DND-41 (cell line): ENCODE measurements at regions not wholly inside any gene's neighbourhood (a gene's known extent, or its start where the extent isn't known, plus 50 kb on each side); places are given as distances from the start of the nearest gene placed in this dataset.

Experiments used
- ATAC-seq: fragments of 200-7000 bp; cut with Tn5 transposase; 3 replicates; pipeline ENCODE4 v1.9.1; 2021; ENCODE audit warnings: low read depth; ENCODE audit not compliant: insufficient read depth
- DNase-seq: peaks from one replicate; pipeline ENCODE4 v3.0.0-alpha.2; 2020
- H2AFZ ChIP-seq: 2 replicates; pipeline ENCODE4 v1.6.0; 2012; ENCODE audit warnings: low read depth, low read length
- H3K27ac ChIP-seq: 2 replicates; pipeline ENCODE4 v1.5.1; 2012; ENCODE audit warnings: low read length, inconsistent platforms
- H3K27me3 ChIP-seq: fragments of 200-600 bp; sonication (generic); 2 replicates; pipeline ENCODE4 v1.6.0; 2012; ENCODE audit warnings: low read length, mild to moderate bottlenecking, inconsistent platforms; ENCODE audit not compliant: insufficient read depth, poor library complexity
- H3K36me3 ChIP-seq: 2 replicates; pipeline ENCODE4 v1.5.1; 2012; ENCODE audit warnings: low read length, inconsistent platforms; ENCODE audit not compliant: insufficient read depth
- H3K4me1 ChIP-seq: 2 replicates; pipeline ENCODE4 v1.5.1; 2012; ENCODE audit warnings: mild to moderate bottlenecking, low read length; ENCODE audit not compliant: insufficient read depth
- H3K4me2 ChIP-seq: 2 replicates; pipeline ENCODE4 v1.6.0; 2012; ENCODE audit warnings: mild to moderate bottlenecking, moderate library complexity, low read length, inconsistent platforms; ENCODE audit not compliant: insufficient read depth
- H3K4me3 ChIP-seq, 2 experiments: fragments of 200-600 bp in 1 of 2; shearing (Covaris generic) in 1 of 2; 2 replicates each; pipeline ENCODE4 v1.5.1; 2012 to 2016; ENCODE audit warnings: inconsistent platforms in 2 of 2, low read length in 2 of 2, mild to moderate bottlenecking in 2 of 2, low read depth in 1 of 2, moderate library complexity in 1 of 2
- H3K79me2 ChIP-seq: 2 replicates; pipeline ENCODE4 v1.6.0; 2012; ENCODE audit warnings: low read length, inconsistent platforms; ENCODE audit not compliant: insufficient read depth
- H3K9ac ChIP-seq: 2 replicates; pipeline ENCODE4 v1.6.0; 2012; ENCODE audit warnings: low read depth, mild to moderate bottlenecking, inconsistent platforms, low read length, moderate library complexity
- H3K9me3 ChIP-seq: 2 replicates; pipeline ENCODE4 v1.5.1; 2012; ENCODE audit warnings: low read length, moderate library complexity, mild to moderate bottlenecking, inconsistent platforms; ENCODE audit not compliant: insufficient read depth, severe bottlenecking
- H4K20me1 ChIP-seq: 2 replicates; pipeline ENCODE4 v1.6.0; 2012; ENCODE audit warnings: low read length; ENCODE audit not compliant: insufficient read depth
- EZH2 ChIP-seq: IDR thresholded peaks from 3 replicates; pipeline ENCODE4 v1.6.1; 2012; ENCODE audit warnings: borderline replicate concordance, low read depth, mild to moderate bottlenecking, moderate library complexity, low read length, inconsistent platforms; ENCODE audit not compliant: severe bottlenecking
- TF ChIP-seq, protein P1 (sequence below): IDR thresholded peaks from 2 replicates; pipeline ENCODE4 v1.5.1; 2012; ENCODE audit warnings: borderline replicate concordance, low read length, moderate library complexity, mild to moderate bottlenecking; ENCODE audit not compliant: poor library complexity, severe bottlenecking; ENCODE audit errors: extremely low read depth

DNA sequence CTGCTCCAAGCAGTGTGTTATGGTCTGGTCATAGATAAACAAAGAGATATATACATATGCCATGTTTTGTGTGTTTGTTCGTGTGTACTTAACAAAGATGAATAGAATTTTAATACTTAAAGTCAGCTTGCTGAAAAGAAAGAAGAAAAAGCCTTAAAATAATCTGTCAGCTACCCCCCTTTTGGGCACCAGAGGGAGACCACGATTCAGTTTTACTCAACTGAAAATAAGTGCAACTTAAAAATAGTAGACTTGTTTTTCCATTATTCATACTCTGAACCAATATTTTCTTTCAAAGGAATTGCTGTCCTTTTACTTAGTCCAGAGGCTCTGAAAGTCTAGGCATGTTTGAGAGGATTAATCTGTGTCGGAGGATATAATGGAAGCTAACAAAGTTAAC, 181.7 kb upstream of the AGTR2 start:
- Histone ChIP-seq H3K4me2 (no peak overlapping the region), H4K20me1 (no peaks in the 10 kb centered on the region), H3K36me3 (no peaks in the 10 kb centered on the region), H3K27me3 (no peaks in the 10 kb centered on the region), H3K79me2 (no peaks in the 10 kb centered on the region), H3K9ac (no peak overlapping the region), H3K9me3 (no peaks in the 10 kb centered on the region), H3K4me1 (no peaks in the 10 kb centered on the region), H3K27ac (no peak overlapping the region), H3K4me3 (no peak overlapping the region), H2AFZ (no peak overlapping the region)
- ATAC-seq (no peak), DNase-seq (no peak)
- TF ChIP-seq EZH2 = no peak
- TF ChIP-seq, protein P1, sequence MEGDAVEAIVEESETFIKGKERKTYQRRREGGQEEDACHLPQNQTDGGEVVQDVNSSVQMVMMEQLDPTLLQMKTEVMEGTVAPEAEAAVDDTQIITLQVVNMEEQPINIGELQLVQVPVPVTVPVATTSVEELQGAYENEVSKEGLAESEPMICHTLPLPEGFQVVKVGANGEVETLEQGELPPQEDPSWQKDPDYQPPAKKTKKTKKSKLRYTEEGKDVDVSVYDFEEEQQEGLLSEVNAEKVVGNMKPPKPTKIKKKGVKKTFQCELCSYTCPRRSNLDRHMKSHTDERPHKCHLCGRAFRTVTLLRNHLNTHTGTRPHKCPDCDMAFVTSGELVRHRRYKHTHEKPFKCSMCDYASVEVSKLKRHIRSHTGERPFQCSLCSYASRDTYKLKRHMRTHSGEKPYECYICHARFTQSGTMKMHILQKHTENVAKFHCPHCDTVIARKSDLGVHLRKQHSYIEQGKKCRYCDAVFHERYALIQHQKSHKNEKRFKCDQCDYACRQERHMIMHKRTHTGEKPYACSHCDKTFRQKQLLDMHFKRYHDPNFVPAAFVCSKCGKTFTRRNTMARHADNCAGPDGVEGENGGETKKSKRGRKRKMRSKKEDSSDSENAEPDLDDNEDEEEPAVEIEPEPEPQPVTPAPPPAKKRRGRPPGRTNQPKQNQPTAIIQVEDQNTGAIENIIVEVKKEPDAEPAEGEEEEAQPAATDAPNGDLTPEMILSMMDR = no peak

DNA sequence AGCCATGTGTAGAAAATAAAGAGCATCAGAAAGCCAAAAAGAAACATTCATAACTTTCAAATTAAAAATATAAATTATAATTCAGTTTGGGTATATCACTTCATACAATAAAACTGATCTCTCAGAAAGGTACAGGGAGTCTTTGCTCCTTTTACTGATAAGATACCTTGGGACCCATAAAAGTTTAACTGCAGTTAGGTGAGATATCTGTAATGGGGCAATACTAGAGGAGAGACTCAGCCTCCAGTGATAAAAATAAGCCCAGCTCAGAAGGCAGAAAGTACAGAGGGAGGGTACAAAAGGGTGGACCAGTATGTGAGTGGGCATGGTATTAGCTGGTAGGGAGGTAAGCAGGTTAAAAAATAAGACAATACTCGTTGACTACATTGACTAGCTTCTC, 180.9 kb upstream of the AGTR2 start:
- no peaks in the 10 kb centered on the region for H3K36me3 ChIP-seq
- H3K4me1 ChIP-seq = no peaks in the 10 kb centered on the region
- ATAC-seq (no peak), DNase-seq (no peak)
- TF ChIP-seq EZH2 = no peak
- TF ChIP-seq, protein P1 = no peak
- H3K4me2 ChIP-seq = no peak overlapping the region
- H3K27me3 ChIP-seq = no peaks in the 10 kb centered on the region
- H3K79me2 ChIP-seq = no peaks in the 10 kb centered on the region
- H3K9ac ChIP-seq = no peak overlapping the region
- H3K4me3 ChIP-seq = no peak overlapping the region
- no peak overlapping the region for H2AFZ ChIP-seq
- H3K27ac ChIP-seq = no peak overlapping the region
- H4K20me1 ChIP-seq = no peaks in the 10 kb centered on the region
- H3K9me3 ChIP-seq = no peaks in the 10 kb centered on the region

DNA sequence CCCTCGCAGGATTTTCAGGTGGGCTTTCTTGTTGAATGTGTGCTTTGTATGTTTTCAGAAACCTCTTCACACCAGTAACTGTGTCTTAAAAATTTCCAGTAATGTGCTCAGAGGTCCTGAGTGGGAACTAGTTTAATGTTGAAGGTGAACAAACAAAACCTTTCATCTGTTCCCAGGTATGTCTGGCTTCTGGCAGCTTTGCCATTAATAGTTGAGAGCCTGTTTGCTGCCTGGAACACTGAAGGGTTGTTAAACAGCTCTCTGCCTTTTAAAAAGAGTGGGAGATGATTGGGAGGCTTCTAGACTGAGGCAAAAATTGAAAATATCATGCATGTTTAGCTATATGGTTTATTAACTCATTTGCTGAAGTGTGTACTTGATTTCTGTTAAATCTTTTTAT, 161.2 kb upstream of the AGTR2 start:
- no peak overlapping the region for H3K4me2 ChIP-seq
- H3K79me2 ChIP-seq = no peaks in the 10 kb centered on the region
- ATAC-seq (no peak), DNase-seq (no peak)
- H3K9ac ChIP-seq = no peak overlapping the region
- peaks cover 3% of the 10 kb centered on the region for H3K9me3 ChIP-seq
- no peak for TF ChIP-seq EZH2
- TF ChIP-seq, protein P1 = no peak
- no peaks in the 10 kb centered on the region for H3K36me3 ChIP-seq
- no peak overlapping the region for H3K4me3 ChIP-seq
- H2AFZ ChIP-seq = no peak overlapping the region
- H3K27ac ChIP-seq = no peak overlapping the region
- no peaks in the 10 kb centered on the region for H3K4me1 ChIP-seq
- H3K27me3 ChIP-seq = no peaks in the 10 kb centered on the region
- H4K20me1 ChIP-seq = no peaks in the 10 kb centered on the region
